HG03095 (cell line): ENCODE measurements at regions not wholly inside any gene's neighbourhood (a gene's known extent, or its start where the extent isn't known, plus 50 kb on each side); places are given as distances from the start of the nearest gene placed in this dataset.
"Not testable (repeated sequence)": the region's sequence is repeated elsewhere in the genome, so short reads cannot be mapped to it uniquely, and the experiment has no call there.

Experiments
- ATAC-seq: cut with Tn5 transposase; IDR thresholded peaks from one replicate; pipeline ENCODE4 v1.9.1; 2021; ENCODE audit warnings: moderate library complexity; ENCODE audit not compliant: unreplicated experiment

GRCh38 chr16:16992975-16993765 is 477.6 kb downstream of the XYLT1 start:
- no peak for ATAC-seq

- ATAC-seq, result no peak
These were observed 475.9 kb downstream of the XYLT1 start for GRCh38 chr16:16994831-16995230.

GRCh38 chr16:16996827-16997226 is 473.9 kb downstream of the XYLT1 start:
- ATAC-seq, result no peak

- ATAC-seq, result no peak
These were observed 473.4 kb downstream of the XYLT1 start for GRCh38 chr16:16997349-16997748.

- ATAC-seq, result no peak
These were observed 469.3 kb downstream of the XYLT1 start for GRCh38 chr16:17001471-17001870.

- no peak for ATAC-seq
These were observed 468.2 kb downstream of the XYLT1 start for GRCh38 chr16:17002565-17002964.

- not testable (repeated sequence) for ATAC-seq
These were observed 464.8 kb downstream of the XYLT1 start for GRCh38 chr16:17005963-17006362.

GRCh38 chr16:17011712-17012111 is 459.0 kb downstream of the XYLT1 start:
- ATAC-seq, result no peak

- no peak for ATAC-seq
These were observed 457.7 kb downstream of the XYLT1 start for GRCh38 chr16:17013038-17013437.

- no peak for ATAC-seq
These were observed 456.2 kb downstream of the XYLT1 start for GRCh38 chr16:17014484-17015121.

- ATAC-seq, result no peak
These were observed 455.1 kb downstream of the XYLT1 start for GRCh38 chr16:17015702-17016101.

- ATAC-seq, result no peak
These were observed 453.3 kb downstream of the XYLT1 start for GRCh38 chr16:17017442-17017841.

GRCh38 chr16:17018585-17018939 is 452.2 kb downstream of the XYLT1 start:
- no peak for ATAC-seq

GRCh38 chr16:17019366-17019765 is 451.4 kb downstream of the XYLT1 start:
- no peak for ATAC-seq

GRCh38 chr16:17023606-17024005 is 447.2 kb downstream of the XYLT1 start:
- ATAC-seq, result no peak

GRCh38 chr16:17024514-17024913 is 446.2 kb downstream of the XYLT1 start:
- ATAC-seq, result no peak

GRCh38 chr16:17026600-17027242 is 444.0 kb downstream of the XYLT1 start:
- ATAC-seq, result peak; percentile 81

- ATAC-seq, result peak; percentile 41
These were observed 443.2 kb downstream of the XYLT1 start for GRCh38 chr16:17027488-17028129.

- no peak for ATAC-seq
These were observed 441.0 kb downstream of the XYLT1 start for GRCh38 chr16:17029602-17030350.

GRCh38 chr16:17031484-17032268 is 439.1 kb downstream of the XYLT1 start:
- no peak for ATAC-seq
